BE2C (cell line): ENCODE measurements at regions not wholly inside any gene's neighbourhood (a gene's known extent, or its start where the extent isn't known, plus 50 kb on each side); places are given as distances from the start of the nearest gene placed in this dataset.

Experiments used
- DNase-seq: peaks from one replicate; pipeline ENCODE4 v3.0.0-alpha.2; 2020
- H3K27me3 ChIP-seq: fragments of 250-450 bp; sonication (Bioruptor Pico); 2 replicates; pipeline ENCODE4 v1.5.1; 2020; ENCODE audit warnings: mild to moderate bottlenecking
- H3K36me3 ChIP-seq: fragments of 250-450 bp; sonication (Bioruptor Pico); 2 replicates; pipeline ENCODE4 v1.5.1; 2020; ENCODE audit warnings: mild to moderate bottlenecking
- H3K4me1 ChIP-seq: fragments of 250-450 bp; sonication (Bioruptor Pico); 2 replicates; pipeline ENCODE4 v1.5.1; 2020
- H3K4me3 ChIP-seq: 2 replicates; pipeline ENCODE4 v1.5.1; 2011; ENCODE audit warnings: low read depth, low read length
- H3K9me3 ChIP-seq: fragments of 250-450 bp; sonication (Bioruptor Pico); 2 replicates; pipeline ENCODE4 v1.5.1; 2020
- CTCF ChIP-seq: IDR thresholded peaks from 2 replicates; pipeline ENCODE4 v1.5.1; 2012; ENCODE audit warnings: mild to moderate bottlenecking, low read depth, low read length

- no peak for DNase-seq
- no peak for TF ChIP-seq CTCF
- Histone ChIP-seq H3K9me3 (no peaks in the 10 kb centered on the region), H3K36me3 (no peaks in the 10 kb centered on the region), H3K4me3 (no peak overlapping the region), H3K4me1 (no peaks in the 10 kb centered on the region), H3K27me3 (0 out of 2 replicates have a peak, but pooled peaks cover 5% of the 10 kb centered on the region)
Measured at GRCh38 chr6:12610862-12611261, 105.7 kb upstream of the PHACTR1 start.

GRCh38 chr6:12613811-12614210 is 102.8 kb upstream of the PHACTR1 start:
- DNase-seq = no peak
- Histone ChIP-seq H3K27me3 (no peaks in the 10 kb centered on the region), H3K36me3 (no peaks in the 10 kb centered on the region), H3K4me3 (no peak overlapping the region), H3K9me3 (no peaks in the 10 kb centered on the region), H3K4me1 (no peaks in the 10 kb centered on the region)
- no peak for TF ChIP-seq CTCF

GRCh38 chr6:12614456-12614855 is 102.1 kb upstream of the PHACTR1 start:
- Histone ChIP-seq H3K27me3 (no peaks in the 10 kb centered on the region), H3K4me3 (no peak overlapping the region), H3K4me1 (no peaks in the 10 kb centered on the region), H3K9me3 (no peaks in the 10 kb centered on the region), H3K36me3 (no peaks in the 10 kb centered on the region)
- TF ChIP-seq CTCF = no peak
- DNase-seq = no peak

- DNase-seq = no peak
- Histone ChIP-seq H3K4me3 (no peak overlapping the region), H3K9me3 (no peaks in the 10 kb centered on the region), H3K4me1 (no peaks in the 10 kb centered on the region), H3K36me3 (no peaks in the 10 kb centered on the region), H3K27me3 (no peaks in the 10 kb centered on the region)
- no peak for TF ChIP-seq CTCF
Measured at GRCh38 chr6:12618296-12618695, 98.3 kb upstream of the PHACTR1 start.

GRCh38 chr6:12621754-12622153 is 94.8 kb upstream of the PHACTR1 start:
- H3K4me1 ChIP-seq = no peaks in the 10 kb centered on the region
- no peaks in the 10 kb centered on the region for H3K27me3 ChIP-seq
- no peak for DNase-seq
- no peak overlapping the region for H3K4me3 ChIP-seq
- H3K36me3 ChIP-seq = no peaks in the 10 kb centered on the region
- H3K9me3 ChIP-seq = no peaks in the 10 kb centered on the region
- TF ChIP-seq CTCF = no peak

- H3K4me3 ChIP-seq = no peak overlapping the region
- H3K27me3 ChIP-seq = no peaks in the 10 kb centered on the region
- no peak for TF ChIP-seq CTCF
- no peaks in the 10 kb centered on the region for H3K36me3 ChIP-seq
- H3K9me3 ChIP-seq = no peaks in the 10 kb centered on the region
- no peak for DNase-seq
- no peaks in the 10 kb centered on the region for H3K4me1 ChIP-seq
Measured at GRCh38 chr6:12622566-12622965, 94.0 kb upstream of the PHACTR1 start.
